HG03139 (cell line): ENCODE measurements at regions not wholly inside any gene's neighbourhood (a gene's known extent, or its start where the extent isn't known, plus 50 kb on each side); places are given as distances from the start of the nearest gene placed in this dataset.

Experiments used
- ATAC-seq: cut with Tn5 transposase; IDR thresholded peaks from one replicate; pipeline ENCODE4 v1.9.1; 2021; ENCODE audit not compliant: unreplicated experiment

DNA sequence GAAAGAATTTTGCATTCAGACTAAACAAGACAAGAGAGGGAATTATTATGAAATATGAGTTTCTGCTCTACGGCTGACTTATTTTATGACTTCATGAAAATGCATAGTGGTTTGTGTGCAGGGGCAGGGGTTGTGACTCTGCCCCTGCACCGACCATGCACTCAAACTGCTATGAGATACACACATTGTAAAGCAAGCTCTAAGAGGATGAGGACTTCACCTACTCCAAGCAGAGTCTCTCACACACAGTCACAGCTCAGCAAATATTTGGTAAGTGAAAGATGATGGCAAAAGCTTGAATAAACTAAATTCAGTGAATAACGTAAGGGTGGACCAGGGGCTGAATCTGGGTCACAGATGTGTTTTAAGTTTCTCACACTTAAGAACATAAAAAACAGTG is 542.9 kb downstream of the PRELID2 start:
- ATAC-seq, result no peak

DNA sequence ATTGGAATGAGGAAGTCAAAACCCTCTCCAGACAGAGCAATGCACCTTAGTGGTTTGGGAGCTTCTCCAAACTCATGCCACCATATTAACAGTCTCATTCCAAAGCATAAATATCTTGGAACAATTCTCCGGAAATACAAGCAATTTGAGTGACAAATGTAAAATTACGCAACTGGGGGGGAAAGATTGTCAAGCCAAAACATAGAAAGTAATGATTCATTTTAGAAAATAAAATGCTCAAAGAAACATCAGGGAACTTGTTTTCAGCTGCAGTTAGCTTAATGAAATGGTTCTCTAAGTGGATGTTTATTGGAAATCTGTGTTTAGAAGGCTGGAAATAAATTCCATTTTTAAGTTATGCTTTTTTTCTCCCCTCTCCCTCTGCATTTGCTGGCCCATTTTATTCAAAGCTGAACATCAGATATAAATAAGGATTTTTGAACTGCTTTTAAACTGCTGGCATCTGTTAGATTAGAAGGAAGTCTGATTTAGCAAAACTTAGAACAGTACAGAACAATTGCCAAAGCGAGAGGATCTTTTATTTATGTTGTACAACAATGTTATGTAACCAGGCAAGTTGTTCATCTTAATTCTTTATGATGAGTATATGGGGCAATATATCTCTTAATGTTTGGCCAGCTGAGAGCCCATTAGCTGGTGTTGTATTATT is 551.9 kb downstream of the PRELID2 start:
- no peak for ATAC-seq

DNA sequence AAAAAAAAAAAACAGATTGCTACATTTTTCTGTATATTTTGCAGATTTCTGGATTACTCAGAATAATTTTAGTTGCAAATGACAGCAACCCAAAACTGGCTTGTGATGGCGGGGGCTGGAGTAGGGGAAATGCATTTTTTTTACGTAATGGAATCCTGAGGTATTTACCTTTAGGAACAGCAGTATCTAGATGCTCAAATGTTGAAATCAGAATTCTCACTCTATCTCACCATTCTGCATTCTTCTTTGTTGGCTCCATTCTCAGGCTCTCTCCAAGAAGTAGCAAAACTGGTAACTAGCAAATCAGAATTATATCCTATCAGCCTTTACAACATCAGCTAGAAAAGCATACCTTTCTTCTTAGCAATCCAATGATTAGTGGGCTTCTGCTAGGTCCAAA is 554.3 kb downstream of the PRELID2 start:
- no peak for ATAC-seq

DNA sequence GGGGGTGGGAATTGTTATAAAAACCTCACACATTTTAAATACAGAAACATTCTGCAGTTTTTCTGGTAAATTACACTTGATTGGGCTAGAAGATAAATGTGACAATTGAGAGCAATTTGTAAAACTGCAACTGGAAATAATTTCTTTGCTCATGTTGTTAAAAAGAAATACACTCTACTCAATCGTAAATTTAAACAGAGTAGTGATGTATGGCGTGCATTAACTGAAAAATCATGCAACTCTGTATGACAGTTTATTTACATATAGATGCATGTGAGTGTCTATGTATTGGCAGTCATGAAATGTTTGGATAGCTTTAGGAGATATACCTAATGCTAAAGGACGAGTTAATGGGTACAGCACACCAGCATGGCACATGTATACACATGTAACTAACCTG is 554.9 kb downstream of the PRELID2 start:
- ATAC-seq, result no peak

DNA sequence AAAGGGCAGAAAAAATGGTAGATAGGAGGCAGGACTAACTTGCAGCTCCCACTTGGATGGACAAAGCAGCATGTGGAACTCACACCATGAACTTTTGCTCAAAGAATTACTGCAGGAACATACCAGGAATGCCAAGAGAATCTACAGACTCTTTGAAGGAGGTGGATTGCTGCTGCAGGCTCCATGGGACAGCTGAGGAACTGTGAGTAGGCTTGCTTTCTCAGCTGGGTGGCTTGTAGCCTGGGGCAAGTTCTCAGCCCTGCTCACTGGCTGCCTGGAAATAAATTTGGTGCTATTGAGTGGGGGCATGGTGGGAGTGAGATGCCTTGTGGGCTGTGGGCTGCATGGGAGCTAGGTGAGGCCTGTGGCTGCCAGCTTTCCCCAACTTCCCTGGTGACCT is 574.5 kb downstream of the PRELID2 start:
- no peak for ATAC-seq

DNA sequence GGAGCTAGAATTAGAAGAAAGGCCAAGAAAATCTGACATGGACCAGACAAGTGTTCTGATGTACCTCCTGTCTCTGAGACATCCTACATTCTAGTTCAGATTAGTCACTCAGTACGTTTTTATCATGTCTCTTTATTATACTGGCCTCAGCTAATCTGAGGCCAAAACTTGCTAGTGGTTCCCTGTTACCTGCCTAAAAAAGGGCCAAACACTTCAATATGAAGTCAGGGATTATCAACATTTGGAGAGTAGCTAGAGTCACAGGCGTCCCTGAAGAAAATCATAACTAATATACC is 587.4 kb downstream of the PRELID2 start:
- no peak for ATAC-seq

DNA sequence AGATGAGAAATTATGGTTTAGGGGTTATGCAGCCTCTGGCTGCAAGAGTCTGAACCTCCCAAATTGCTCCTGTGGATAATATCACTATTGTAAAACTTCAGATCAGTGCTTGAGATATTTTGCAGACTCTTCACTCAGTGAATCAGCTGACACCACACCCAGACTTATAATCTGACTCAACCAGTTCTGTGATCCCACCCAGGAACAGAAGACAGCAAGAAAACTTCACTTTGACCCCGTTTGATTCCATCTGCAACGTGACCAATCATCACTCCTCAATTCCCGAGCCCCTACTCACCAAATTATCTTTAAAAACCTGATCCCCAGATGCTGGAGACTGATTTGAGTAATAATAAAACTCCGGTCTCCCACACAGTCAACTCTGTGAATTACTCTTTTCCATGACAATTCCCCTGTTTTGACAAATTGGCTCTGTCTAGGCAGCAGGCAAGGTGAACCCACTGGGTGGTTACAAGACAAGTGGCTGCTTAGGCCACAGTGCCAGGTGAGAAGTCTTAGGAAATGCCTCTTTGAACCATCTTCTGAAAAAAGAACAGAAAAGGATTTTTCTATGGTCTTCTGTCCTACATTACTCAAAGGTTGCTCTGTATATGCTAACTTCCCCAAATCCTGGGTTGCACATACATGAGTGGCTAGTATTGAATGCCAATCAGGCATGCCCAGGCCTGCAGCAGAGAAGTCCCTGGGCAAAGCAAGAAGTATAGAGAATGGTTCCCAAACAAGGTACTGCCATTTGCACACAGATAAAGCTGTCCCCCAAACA is 588.0 kb downstream of the PRELID2 start:
- ATAC-seq, result no peak

DNA sequence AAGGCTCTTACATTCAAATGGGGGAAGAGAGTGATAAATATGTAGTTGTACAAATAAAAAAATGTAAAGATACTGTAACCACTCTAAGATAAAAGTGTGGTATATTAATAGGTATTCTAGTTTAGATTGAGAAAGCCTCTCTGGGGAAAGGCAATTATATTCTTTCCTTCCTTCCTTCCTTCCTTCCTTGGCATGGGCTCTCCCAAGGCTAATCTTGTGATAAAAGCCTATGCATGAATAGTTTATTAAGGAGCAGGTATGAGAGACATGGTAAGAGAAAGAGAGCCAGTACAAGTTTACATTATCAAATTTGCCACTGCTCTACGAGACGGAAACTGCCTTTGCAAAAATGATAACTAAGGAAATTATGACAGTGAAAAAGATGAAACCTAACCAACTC is 588.8 kb downstream of the PRELID2 start:
- ATAC-seq, result no peak

DNA sequence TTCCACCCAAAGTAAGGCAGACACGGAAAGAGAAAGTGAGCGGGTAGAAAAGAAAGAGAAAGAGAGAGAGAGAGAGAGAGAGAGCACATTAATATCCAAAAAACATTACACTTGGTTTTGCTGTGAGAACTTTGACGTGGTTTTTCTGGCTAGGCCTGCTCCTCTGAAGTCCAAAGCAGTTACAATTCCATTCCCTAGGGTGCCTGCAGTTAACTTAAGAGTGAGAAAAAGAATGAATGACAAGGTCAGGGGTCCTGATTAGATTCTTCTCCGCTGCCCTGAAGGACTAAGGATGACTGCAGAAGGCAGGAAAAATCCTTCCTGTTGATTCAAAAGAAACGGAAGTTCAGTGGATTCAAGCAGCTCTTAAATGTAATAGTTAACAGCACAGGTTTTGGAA is 589.8 kb downstream of the PRELID2 start:
- no peak for ATAC-seq

DNA sequence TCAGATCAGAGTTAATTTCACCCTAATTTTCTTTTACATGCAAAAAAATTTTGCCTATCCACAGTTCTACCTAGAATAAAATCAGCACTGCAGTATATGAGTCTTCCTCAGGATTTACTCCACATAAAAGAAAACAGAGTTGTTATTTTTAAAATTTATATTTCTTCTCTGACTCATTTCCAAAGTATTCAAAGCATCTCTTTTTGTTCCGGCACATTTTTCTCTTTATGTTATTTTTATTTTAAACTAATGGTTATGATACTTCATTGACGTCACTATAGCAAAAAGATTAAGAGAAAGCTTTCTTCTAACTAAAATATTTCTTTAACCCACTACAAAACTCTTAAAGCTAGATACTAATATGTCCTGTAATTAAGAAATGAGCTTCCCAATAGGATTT is 590.4 kb downstream of the PRELID2 start:
- no peak for ATAC-seq

DNA sequence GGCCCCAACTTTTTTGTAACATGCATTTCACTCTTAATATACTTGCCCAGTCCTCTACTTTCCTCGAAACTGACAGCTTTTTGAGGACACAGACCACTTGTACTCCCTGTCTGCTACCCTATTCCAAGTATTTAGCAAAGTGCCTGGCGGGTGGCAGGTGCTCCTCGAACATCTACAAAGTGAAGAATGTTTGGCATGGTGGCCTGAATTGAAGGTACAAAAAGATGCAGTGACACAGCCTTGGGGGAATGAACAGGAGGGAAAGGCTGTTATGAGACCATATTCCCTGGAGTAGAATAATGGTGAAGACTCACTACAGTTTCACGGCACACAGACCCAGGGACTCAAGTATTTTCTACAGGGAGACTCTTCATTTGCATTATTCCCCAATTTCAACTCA is 590.9 kb downstream of the PRELID2 start:
- ATAC-seq, result no peak

DNA sequence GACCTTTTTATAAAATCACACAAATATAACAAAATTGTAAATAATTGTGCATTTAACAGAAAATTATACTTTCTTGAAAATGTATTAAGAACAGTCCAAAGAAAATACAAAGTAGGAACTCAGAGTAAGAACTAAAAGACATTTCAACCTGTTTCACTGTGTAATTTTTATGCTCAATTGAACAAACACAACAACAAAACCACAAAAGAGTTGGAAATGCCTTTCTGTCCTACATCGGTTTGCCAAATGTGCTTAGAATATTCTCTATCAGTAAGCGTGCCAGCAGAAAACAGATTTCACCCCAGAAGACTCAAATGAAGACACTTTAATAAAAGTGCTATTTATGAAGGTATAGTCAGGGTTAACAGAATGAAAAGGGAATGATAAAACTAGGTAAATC is 592.1 kb downstream of the PRELID2 start:
- no peak for ATAC-seq

DNA sequence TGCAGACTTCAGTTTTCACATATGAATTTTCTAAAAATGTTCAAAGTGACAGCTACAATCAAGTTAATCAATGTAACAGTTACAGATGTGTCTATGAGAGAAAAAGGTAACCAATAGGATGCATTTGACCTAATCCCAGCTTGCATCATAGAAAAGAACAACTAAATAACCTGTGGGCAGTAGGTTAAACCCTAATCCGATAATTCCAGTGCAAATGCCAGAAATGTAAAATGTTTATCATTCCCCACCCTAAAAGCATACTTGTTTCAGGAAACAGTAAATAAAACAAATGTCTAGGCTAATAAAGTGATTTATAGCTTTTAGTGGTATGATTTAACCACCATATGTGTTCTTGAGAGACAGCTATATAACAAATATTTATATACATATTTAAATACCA is 592.6 kb downstream of the PRELID2 start:
- no peak for ATAC-seq

DNA sequence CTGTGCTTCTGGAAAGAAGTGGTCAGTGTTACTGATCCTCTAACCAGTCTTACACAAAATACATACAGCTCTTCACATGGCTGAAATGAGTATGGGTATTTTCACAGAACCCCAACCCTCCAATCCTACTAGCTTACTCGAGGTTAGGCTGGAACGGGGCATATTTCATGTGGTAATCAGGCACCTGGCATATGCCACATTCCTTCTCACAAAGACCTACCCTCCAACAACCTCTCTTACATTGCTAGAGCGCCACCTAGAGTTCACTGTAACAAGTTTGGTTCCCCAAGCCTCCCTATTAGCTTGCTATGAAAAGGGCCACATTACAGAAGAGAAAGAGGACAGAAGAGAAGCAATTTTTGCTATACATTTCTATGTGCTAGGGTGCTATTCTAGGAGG is 597.3 kb downstream of the PRELID2 start:
- ATAC-seq, result peak; percentile 69

DNA sequence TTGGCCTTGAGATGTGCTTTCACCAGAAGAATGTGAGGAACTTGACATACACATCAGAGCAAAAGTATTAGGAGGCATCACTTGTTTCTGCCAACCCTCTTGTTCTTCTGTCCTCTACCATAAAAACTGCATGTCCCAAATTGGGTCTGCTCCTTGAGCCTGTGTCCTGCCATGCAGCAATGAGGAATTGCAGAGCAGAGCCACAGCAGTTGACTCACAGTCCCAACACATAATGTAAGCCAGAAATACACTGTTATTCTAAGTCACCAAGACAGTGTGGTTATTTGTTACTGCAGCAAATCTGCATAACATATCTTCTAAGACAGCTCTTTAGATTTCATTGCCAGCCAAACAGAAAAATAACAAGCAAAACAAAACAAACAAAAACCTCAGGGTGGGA is 598.2 kb downstream of the PRELID2 start:
- ATAC-seq, result no peak

DNA sequence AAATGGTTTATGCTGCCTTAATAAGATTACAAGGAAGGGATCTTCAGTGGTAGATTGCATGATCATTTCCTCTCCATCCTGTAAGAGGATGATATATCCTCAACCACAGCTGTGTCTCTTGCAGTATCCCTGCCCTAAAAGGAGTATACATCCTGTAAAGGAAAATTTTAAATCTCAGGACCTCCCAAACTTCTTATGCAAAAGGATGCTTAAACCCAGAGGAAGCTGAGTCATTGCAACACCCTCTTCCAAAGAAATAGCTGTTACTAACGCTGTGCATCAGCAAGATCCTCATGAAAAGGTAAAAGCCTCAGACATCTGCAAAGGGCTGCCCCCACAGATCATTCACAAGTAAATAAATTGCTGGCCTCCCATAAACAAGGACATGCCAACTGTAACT is 599.0 kb downstream of the PRELID2 start:
- ATAC-seq, result no peak

DNA sequence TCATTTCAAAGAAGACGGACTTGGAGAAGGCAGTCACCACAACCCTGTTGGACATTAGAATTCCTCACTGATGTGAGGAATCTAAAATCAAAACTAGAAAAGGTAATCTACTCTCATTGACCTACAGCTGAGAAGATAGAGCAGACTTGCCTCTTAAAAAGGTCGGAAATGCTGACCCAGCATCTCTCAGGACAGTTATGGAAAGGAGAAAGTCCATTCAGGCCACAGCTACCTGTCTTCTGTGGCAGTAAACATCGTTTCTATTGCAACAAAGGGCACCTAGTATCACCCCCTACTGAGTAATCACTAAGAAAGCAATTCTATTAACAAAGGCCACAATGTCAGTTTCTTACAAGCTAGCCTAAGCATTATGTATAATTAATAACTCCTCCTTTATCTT is 601.7 kb downstream of the PRELID2 start:
- ATAC-seq, result no peak

DNA sequence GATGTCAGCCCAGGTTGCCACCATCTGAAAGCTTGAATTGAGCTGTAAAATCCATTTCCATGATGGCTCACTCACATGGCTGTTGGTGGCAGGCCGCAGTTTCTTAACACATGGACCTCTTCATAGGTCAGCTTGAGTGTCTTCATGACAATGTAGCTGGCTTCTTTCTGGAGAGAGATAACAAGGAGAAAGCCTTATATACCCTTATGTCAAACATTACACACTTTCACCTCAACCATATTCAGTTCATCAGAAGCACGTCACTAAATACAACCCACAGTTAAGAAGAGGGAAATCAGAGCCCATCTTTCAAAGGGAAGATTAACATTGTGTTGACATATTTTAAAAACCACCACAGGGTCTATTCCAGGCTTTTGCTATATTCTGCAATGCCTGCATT is 604.4 kb downstream of the PRELID2 start:
- ATAC-seq, result no peak

DNA sequence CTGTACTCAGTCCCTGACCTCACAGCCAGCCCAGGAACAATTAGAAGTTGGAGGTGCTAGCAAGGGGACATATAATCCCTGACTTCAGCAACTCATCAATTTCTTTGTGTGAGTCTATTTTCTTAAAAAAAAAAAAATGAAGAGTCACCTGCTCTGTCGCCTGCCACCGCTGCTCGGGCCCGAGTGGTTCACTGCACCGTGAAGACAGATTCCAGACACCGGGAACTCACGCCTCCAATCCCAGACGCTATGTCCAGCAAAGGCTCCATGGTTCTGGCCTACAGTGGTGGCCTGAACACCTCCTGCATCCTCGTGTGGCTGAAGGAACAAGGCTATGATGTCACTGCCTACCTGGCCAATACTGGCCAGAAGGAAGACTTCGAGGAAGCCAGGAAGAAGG is 606.6 kb downstream of the PRELID2 start:
- no peak for ATAC-seq

DNA sequence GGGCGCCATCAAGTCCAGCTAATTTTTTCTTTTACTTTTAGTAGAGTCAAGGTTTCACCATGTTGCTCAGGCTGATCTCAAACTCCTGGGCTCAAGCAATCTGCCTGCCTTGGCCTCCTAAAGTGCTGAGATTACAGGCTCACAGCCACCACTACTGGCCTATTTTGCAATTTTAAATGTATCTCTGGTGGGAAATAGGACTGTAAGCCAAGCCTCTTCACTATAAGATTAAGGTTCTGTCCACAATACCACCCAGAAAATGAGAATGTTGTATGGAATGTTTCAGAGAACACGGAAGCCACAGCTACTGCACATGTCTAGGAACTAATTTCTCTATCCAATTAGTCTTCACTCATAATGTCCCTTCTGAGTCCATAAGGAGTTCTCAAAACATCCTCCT is 607.3 kb downstream of the PRELID2 start:
- ATAC-seq, result no peak

DNA sequence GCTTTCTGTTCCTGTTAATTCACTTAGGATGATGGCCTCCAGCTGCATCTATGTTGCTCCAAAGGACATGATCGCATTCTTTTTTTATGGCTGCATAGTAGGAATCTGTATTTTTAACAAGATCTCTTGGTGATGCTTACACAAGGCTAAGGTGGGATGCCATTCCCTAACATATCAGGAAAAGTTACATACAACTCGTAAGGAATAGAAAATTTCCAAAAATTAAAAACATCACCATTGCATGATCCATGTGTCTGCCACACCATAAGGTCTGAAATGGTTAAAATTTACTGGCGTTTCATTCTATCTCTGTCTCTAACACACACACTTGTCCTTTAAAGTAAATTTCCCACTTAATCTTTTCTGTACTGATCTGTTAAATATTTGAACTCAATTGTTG is 608.4 kb downstream of the PRELID2 start:
- ATAC-seq, result no peak

DNA sequence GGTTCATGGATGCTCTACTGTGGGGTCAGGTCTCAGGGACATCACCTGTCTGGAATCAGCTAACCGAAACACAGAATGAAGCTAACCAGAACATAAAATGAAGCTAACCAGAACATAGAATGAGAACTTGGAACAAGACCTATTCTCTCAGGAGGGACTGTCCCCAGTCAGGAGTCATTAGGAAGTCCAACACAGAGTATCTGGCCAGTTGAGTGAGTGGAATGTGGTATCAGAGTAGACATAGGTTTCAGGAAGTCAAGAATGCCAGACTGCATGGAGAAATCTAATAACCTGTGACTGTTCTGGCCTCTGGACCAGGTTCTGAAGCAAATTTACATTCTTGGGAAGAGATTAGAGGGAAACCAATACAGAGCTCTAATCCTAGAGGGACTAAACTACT is 609.6 kb downstream of the PRELID2 start:
- no peak for ATAC-seq

DNA sequence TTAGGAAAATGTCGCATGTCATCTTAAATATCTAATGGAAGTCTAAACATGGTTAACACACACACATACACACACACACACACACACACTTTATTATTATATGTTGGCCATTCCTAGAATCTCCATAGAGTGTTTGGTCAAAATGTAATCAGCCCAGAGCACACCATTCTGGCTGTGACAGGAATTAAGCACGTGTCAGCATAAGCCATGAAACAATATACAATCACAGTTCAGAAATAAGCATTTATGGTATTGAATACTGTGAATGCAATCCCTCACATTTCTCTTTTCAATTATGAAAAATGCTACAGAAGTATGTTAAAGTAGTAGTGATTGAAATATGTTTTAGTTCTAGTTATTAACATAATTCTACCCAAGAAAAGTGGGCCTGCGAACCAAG is 611.6 kb downstream of the PRELID2 start:
- no peak for ATAC-seq
